NCI-H2029 (cell line): ENCODE measurements at regions not wholly inside any gene's neighbourhood (a gene's known extent, or its start where the extent isn't known, plus 50 kb on each side); places are given as distances from the start of the nearest gene placed in this dataset.
"Not testable (repeated sequence)": the region's sequence is repeated elsewhere in the genome, so short reads cannot be mapped to it uniquely, and the experiment has no call there.

Experiments used
- DNase-seq: peaks from one replicate; lab custom pipeline; 2025; lab: John Stamatoyannopoulos, UW

DNA sequence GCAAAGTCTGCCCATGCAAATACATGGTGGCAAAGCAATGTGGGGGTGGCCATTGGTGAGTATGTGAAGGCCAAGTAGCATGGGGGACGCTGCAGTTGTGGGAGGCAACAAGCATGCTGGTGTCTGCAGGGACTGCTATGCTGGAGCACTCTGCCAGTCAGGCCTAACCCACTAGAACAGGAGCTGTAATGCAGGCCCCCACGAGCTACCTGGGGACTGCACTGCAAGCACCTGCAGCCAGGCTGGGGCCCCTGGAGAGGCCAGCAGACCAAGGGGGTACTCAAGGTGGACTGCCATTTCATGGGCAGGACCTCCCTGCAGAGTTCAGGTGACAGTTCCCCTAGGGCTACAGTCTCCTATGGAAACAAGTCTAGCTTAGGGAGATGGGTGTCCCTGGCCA lies 183.8 kb upstream of the PDE4D start:
- DNase-seq = no peak

DNA sequence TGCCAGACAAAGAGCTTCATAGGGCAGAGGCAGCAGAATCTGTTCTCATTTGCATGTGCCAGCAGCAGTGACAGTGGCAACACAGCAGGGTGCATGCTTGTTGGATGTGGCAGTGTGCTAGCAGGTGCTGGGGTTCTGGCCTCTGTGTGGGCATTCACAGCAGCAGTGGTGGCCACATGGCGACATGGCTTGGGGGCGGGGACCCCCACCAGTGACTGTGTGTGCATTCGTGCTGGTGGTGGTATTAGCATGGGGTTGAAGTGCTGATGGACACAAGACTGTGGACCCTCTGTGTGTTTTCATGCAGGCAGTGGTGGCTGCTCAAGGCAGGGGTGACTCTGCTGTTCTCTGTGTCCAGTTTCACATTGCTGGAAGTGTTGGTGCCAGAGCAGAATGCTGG lies 183.2 kb upstream of the PDE4D start:
- no peak for DNase-seq

DNA sequence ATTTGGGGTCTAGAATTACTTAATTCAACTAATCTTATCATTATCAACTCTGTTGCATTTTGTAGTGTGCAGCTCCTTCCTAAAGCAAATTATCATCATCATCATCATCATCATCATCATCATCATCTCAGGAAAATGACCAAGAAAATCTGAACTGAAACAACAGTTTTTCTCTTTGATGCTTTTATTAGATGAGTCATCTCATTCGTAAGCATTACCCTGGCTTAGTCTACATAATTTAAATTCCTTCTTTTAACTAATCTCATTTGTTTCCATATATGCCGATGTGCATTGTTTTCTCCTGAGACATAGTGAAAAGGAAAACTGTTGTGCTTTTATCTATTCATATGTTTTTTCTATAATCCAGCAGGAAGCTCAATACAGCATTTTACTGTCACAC lies 173.0 kb upstream of the PDE4D start:
- no peak for DNase-seq

DNA sequence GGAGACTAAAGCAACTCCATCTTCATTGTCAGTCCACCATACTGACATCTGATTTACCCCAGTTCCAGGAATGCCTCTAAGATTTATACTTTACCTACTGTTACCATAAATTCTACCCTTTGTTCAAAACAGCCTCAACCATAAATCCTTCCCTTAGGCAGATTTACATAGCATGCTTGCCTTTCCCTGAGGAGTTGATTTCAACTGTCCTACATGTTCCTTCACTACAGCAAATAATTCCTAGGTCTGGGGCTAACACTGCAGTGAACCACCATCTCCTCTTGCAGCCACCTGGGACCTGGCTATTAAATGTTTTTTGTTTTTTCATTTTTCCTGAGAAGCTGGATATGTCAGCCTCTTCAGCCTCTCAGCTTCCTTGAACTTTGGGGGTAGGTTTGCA lies 166.9 kb upstream of the PDE4D start:
- no peak for DNase-seq

GRCh38 chr5:60056191-60056590 lies 162.7 kb upstream of the PDE4D start:
- DNase-seq = no peak

DNA sequence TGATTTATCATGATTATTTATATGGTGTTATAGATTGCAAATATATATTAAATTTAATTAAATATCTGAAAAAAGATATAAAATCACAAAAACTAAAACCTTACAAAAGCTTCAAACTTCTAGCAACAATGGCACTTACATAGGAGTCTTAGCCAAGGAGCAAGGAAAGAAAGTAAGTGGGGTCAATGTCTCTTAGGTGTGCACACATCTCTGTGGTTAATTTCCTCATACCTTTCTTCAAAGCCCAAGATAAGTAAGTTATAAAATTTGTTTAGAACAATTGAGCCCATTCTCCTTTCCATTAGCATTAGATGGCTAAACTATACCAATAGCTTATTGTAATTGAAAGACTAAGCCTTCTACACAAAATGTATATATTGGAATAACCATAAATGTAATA lies 161.6 kb upstream of the PDE4D start:
- DNase-seq = no peak

- DNase-seq = peak; percentile 78
Observed at GRCh38 chr5:60041996-60042664, 148.6 kb upstream of the PDE4D start.

DNA sequence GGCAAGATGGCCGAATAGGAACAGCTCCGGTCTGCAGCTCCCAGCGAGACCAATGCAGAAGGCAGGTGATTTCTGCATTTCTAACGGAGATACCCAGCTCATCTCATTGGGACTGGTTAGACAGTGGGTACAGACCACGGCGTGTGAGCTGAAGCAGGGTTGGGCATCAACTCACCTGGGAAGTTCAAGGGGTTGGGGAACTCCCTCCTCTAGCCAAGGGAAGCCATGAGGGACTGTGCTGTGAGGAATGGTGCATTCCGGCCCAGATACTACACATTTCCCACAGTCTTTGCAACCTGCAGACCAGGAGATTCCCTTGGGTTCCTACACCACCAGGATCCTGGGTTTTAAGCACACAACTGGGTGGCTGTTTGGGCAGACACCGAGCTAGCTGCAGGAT lies 148.0 kb upstream of the PDE4D start:
- DNase-seq = not testable (repeated sequence)

GRCh38 chr5:60036192-60036938 lies 142.8 kb upstream of the PDE4D start:
- DNase-seq = peak; percentile 69

- DNase-seq = no peak
Observed at GRCh38 chr5:60026161-60026560, 132.6 kb upstream of the PDE4D start.

DNA sequence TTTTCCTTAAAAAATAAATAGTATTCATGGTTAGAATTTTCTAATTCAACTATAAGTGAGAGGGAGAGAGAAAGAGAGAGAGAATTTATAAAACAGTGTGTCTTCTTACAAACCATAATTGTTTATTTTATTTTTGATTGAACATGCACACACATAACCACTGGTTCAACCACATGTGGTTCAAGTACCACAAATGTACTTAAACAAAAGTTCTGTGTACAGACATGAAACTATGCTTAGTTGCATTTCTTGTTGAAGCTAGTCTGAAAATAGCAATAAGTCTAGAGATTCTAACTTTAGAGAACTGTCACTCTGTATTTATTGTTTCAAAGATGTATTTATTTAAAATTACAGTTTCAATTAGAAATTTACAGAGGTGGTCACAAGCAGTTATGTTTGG lies 130.6 kb upstream of the PDE4D start:
- no peak for DNase-seq

DNA sequence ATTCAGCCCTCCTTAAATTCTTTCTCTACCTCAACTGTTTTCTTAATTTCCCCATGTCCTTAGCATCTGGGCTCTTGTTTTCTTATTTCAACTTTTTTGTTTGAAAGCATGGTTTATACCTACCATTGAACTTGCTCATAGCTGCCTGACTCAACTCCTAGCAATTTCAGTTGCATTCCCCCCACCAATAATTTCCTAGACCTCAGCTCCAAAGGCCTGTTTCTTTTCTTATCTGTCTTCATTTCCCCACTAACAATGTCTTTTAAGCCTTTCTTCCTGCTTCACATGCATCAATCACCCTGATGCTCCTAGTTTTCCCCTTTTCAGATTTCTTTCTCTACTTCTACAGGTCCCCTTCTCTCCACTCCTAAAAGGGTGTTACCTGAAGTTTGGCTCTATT lies 129.7 kb upstream of the PDE4D start:
- no peak for DNase-seq

DNA sequence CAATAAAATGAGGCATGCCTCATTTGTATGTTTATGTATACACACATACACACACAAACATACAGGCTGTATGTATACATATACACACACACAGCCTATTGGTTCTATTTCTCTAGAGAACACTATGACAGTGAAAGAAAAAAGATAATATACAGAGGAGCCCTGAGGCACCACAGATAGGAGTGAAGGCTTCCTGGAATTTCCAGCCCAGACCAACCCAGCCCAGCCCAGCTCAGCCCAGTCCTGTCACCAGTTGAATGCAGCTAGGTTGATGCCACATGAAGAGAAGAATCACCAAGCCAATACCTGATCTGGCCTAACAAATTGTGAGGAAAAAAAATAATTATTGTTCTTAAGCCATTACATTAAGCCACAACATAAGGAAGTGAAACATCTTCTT lies 126.9 kb upstream of the PDE4D start:
- DNase-seq = no peak

DNA sequence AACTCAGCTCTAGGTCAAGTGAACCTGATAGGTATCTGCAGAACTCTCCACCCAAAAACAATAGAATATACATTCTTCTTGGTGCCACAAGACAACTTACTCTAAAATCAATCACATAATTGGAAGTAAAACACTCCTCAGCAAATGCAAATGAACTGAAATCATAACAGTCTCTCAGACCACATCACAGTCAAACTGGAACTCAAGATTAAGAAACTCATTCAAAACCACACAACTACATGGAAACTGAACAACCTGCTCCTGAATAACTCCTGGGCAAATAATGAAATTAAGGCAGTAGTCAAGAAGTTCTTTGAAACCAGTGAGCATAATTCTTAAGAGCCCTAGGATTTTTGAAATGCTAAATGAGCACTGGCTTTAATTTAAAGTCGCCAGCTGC lies 125.4 kb upstream of the PDE4D start:
- not testable (repeated sequence) for DNase-seq

- no peak for DNase-seq
Observed at GRCh38 chr5:60018091-60018490, 124.6 kb upstream of the PDE4D start.

GRCh38 chr5:60014331-60014730 lies 120.8 kb upstream of the PDE4D start:
- DNase-seq = no peak

GRCh38 chr5:60010853-60011252 lies 117.3 kb upstream of the PDE4D start:
- DNase-seq = no peak

DNA sequence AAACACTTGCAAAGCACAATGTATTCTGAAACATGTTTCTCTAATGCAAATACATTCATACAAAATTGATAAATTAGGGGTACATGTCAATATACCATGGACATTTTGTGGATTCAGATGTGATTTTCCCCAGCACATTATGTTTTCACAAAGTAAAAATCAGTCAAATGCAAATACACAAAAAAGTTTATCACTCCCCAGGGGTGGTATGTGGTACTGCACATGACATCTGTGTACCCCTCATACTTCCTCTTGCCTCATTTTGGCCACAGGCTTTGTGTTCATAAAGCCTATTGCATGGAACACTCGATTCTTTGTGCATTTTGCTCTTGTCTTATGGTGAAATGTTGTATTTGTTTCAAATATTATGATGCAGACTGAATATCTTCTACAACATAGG lies 116.8 kb upstream of the PDE4D start:
- no peak for DNase-seq

GRCh38 chr5:60007729-60008128 lies 114.2 kb upstream of the PDE4D start:
- DNase-seq = no peak

DNA sequence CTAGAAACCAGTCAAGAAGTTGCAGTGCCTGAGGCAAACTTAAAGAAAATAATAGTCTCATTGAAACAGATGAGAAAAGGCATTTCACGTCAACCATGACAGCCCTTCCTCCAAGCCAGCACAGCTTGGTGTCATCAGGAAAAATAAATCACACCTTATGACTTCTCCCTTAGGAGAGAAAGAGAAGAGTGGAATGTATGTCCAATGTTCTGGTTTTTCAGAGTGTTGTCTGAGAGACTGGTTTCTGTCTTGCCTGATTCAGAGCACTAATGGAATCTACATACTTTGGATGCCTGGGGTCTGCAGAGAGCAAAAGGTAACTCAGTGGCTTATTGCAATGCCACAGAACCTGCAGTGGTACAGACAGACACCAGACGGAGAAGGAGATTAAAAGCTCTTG lies 105.5 kb upstream of the PDE4D start:
- DNase-seq = no peak

DNA sequence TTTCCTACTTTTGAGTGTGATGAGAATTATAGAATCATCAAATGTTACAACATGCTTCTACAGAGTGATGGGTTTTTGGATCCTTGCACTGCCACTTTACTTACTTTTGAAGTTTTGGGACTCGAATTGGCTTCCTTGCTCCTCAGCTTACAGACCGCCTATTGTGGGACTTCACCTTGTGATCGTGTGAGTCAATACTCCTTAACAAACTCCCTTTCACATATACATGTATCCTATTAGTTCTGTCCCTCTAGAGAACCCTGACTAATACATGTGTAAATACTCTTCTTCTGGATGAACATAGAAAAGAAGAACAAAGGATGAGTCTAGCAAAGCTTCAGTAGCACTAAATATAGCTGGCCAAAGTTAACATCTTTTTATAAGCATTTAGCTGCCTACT lies 98.7 kb upstream of the PDE4D start:
- no peak for DNase-seq

GRCh38 chr5:59988396-59988795 lies 94.9 kb upstream of the PDE4D start:
- DNase-seq = no peak

DNA sequence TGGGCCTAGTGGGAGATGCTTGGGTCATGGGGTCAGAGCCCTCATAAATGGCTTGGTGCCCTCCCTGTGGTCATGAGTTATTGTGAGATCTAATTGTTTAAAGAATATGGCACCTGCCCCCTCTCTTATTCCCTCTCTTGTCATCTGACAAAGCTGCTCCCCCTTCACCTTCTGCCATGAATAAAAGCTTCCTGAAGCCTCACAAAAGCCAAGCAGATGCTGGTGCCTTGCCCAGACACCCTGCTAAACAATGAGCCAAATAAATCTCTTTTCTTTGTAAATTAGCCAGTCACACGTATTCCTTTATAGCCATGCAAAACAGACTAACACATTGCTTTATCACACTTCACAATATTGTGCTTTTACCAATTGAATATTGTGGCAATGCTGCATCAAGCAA lies 82.8 kb upstream of the PDE4D start:
- DNase-seq = no peak

- no peak for DNase-seq
Observed at GRCh38 chr5:59972043-59972442, 78.5 kb upstream of the PDE4D start.
